NCI-H2081 (cell line): ENCODE measurements at regions not wholly inside any gene's neighbourhood (a gene's known extent, or its start where the extent isn't known, plus 50 kb on each side); places are given as distances from the start of the nearest gene placed in this dataset.

Experiments
- DNase-seq, 2 experiments: peaks; one replicate each; lab custom pipeline; 2025; lab: John Stamatoyannopoulos, UW

DNA sequence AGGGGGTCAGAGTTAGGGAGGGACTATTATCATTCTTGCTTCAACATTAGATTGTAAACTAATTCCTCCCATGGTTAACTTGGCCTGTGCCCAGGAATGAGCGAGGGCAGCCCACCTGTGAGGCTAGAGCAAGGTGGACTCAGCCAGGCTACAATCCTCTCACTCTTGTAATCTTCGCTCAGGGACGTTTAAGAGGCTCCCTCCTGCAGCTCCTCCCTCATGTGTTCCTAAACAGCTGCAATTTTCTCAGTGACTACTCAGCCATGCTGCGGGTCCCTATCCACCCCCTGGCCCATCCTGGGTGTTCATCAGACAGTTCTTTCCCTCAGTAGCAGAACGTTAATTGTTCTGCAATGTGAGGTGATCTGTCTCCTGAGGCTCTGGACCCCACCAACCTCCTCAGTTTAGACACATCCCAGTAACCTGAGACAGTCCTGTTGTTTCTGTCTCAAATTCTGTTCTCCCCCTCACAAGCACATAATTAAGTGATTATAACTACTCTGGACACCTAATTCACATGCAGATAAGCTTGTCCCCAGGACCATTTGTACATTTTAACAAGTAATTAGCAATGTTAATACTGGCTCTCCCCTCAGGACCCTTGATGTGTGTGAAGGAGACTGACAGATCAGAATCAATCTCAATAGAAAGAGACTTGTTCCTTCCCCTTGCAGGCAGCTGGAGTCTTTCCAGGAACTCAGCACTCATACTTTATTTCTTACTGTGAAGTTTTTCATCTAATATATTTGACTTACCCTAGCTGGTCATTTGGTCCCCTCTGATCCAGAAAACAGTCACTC lies 337.2 kb upstream of the B3GAT1 start:
- DNase-seq, result no peak

DNA sequence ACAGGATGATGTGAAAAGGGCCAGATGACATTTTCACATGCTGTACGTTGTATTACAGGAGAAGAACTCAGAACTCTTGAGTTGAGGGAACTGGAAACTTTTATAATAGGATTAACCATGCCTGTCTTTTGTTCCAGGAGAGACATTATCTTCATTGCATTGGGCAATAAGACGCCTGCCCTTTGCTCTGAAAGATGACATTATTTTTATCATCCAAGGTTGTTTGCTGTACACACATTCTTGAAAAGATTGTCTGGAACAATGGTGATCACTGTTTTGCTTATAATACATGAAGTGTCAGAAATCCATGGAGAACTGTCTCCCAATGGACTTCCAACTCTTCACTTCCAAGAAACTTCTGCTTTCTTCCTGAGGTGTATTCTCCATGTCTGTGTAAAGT lies 334.6 kb upstream of the B3GAT1 start:
- DNase-seq, result no peak

DNA sequence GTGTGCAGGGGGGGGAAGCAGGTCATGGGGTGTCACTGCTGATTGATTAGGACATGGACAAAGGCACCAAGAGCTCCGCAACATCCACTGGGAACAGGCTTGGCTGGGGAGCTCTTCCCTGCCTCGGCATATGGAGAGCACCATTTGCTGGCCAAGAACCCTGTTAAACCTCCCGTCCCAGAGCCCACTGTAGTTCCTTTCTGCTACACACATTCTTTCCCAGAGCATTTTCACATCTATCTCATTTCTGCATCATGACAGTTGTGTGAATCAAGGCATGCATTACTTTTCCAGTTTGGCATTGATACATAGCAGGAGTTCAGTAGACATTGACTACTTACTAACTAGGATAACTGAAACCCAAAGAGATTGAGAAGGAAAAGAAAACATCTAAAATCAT lies 333.4 kb upstream of the B3GAT1 start:
- DNase-seq, result no peak

GRCh38 chr11:134743820-134744195 lies 331.8 kb upstream of the B3GAT1 start:
- DNase-seq, result no peak

DNA sequence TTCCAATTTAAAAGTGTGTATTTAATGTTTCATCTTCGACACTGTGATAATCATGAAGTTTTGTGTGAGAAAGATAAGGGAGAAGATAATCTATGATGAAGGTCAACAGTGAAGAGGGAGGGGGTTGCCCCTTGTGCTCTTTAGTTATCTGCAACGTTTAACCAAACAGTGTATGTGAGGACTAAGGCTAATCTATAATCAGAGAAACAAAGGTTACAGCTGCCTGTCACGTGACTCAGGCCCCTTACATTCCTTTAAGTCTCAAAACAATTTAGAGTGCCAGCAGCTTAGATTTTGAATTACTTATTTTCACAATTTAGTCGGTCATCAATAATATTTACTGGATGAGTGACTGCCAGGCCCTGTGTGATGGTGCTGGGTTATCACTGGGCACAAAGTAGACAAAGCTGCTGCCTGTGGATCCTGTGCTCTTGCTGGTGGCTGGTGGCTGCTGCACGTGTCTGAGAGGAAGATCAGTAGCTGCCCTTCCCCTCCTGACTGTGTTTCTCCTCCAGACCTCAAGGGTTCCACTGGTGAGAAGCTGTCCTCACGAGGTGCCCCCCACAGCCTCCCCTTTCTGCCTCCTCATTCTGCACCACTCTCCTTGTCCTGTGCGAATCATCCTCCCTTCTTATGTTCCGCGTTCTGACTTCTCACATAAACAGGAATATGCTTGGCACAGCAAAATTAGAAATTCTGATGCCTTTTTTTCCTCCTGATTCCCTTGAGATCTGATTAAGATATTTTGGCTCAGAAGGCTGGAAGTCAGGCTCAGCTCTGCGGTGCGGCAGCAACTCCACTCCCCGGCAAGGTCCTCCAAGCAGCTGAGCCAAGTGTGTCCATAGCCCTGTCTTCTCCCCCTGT lies 331.1 kb upstream of the B3GAT1 start:
- DNase-seq, result no peak

- DNase-seq, result no peak
Observed at GRCh38 chr11:134742224-134742612, 330.2 kb upstream of the B3GAT1 start.

DNA sequence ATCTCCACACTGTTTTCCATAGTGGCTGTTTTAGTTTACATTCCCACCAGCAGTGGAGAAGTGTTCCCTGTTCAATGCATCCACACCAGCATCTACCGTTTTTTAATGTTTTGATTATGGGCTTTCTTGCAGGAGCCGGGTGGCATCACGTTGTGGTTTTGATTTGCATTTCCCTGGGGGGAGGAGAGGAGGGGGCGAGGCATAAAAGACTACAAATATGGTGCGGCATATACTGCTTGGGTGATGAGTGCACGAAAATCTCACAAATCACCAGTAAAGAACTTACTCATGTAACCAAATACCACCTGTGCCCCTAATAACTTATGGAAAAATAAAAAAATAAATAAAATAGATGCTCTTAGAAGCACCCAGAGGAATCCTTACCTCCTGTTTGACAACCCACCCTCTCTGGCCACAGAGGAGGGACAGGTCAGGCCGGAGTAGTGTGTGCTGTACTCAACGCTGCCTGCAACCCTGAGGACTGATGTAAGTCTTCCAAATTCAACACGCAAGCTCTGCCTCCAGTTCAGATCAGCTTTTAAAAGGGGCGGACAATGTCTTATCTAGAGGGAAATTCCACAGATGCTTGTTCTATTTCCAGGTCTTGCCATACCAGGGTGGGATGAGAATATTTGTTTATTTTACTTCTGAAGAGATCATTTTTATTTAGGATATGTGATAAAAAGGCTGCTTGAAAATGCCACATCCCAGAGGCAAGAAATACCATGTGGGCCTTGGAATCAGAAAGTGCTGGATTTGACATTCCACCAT lies 329.6 kb upstream of the B3GAT1 start:
- no peak for DNase-seq

DNA sequence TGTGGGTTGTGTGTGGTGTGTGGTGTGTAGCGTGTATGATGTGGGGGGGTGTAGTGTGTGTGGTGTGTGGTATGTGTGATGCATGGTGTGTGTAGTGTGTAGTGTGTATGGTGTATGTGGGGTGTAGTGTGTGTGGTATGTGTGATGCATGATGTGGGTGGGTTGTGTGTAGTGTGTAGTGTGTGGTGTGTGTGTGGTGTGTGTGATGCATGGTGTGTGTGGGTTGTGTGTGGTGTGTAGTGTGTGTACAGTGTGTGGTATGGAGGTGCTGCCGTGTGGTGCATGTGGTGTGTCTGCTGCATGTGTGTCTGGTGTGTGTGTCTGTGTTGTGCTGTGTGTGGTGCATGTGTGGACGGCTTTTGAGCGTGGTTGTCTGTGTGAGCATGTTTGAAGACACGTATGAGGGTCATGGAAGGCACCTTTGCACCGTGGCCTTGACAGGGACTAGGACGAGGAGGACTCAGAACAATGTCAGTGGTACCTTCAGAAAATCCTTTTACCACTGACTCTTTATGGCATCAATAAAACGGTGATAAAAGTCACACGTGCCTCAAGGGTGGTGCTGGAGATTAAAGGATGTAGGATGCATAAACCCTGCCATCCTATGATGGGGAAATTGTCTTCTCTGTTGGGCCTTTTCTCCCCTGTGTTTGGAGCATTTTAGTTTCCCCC lies 328.7 kb upstream of the B3GAT1 start:
- DNase-seq, result no peak

DNA sequence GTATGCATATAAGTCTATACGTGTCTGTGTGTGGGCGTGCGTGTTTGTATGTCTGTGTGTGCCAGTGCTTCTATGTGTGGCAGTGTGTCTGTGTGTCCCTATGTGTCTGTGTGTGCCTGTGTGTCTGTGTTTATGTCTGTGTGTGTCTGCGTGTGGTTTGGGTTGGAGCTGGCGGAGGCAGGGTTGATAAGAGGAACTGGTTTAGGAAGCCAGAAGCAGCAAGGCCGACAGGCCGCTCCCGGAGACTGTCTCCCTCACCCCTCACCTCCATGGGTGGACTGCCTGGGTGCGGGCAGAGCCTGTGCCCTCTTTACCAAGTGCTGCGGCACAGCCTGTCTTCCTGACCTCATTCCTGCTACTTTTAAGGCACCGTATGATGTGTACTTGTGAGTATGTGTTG lies 327.1 kb upstream of the B3GAT1 start:
- no peak for DNase-seq

DNA sequence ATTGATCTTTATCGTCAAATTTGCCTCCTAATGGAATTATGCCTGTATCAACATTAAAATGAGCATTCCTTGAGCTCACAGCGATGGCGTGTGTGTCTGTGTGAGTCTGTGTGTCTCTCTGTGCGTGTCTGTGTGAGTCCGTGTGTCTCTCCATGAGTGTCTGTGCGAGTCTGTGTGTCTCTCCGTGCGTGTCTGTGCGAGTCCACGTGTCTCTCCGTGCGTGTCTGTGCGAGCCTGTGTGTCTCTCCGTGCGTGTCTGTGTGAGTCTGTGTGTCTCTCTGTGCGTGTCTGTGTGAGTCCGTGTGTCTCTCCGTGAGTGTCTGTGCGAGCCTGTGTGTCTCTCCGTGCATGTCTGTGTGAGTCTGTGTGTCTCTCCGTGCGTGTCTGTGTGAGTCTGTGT lies 326.5 kb upstream of the B3GAT1 start:
- no peak for DNase-seq

- DNase-seq, result no peak
Observed at GRCh38 chr11:134737563-134738510, 325.8 kb upstream of the B3GAT1 start.

GRCh38 chr11:134736251-134736947 lies 324.4 kb upstream of the B3GAT1 start:
- no peak for DNase-seq

DNA sequence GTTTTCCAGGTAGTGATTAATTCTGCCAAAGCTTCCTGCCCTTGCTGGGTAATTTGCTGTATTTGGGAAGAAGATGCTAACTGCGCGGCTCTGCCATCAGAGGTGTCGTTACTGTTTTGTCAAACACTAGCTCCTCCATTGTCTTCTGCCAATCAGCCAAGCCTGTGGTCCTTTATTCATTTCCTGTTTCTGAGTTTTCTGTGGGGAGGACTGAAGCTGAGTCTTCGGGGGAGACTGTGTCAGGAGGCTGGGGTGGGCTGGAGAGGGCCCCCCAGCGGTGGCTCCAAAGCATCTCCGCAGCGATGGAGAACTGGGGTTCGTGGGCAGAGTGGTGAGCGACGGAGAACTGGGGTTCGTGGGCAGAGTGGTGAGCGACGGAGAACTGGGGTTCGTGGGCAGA lies 322.9 kb upstream of the B3GAT1 start:
- DNase-seq, result no peak

GRCh38 chr11:134734141-134734845 lies 322.3 kb upstream of the B3GAT1 start:
- DNase-seq, result no peak

- no peak for DNase-seq
Observed at GRCh38 chr11:134733646-134734045, 321.6 kb upstream of the B3GAT1 start.

DNA sequence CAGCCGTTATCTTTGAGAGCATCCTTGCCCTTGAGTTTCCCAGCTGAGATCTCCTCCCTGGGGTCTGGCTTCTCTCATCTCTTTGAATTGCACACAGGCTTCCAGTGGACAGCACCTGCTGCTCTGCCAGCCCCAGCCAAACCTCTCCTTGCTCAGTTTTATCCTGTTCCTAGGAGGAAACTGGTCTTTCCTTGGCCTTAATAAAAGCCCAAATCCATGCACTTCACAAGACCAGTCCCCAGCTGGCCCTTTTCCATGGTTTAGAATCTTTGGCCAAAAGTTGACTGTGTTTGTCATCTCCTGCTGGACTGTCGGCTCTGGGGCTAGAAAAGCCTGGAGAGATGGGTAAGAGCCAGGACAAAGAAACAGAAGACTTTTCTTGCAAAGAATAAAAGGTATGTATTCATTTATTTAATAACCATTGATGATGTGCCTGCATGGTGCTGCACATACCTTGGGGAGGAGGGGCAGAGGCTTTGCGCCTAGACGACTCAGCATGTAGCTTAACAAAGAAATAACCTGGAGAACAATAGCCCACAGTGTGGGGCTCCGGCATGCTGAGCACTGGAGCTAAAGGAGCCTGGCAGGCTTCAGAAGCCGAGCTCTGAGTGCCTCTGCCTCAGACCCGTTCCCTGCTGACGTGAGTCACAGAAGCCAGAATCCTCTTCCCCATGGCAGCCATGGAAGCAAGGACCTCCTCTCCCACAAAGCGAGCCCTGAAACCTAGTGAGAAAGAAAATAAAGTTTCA lies 319.3 kb upstream of the B3GAT1 start:
- no peak for DNase-seq

DNA sequence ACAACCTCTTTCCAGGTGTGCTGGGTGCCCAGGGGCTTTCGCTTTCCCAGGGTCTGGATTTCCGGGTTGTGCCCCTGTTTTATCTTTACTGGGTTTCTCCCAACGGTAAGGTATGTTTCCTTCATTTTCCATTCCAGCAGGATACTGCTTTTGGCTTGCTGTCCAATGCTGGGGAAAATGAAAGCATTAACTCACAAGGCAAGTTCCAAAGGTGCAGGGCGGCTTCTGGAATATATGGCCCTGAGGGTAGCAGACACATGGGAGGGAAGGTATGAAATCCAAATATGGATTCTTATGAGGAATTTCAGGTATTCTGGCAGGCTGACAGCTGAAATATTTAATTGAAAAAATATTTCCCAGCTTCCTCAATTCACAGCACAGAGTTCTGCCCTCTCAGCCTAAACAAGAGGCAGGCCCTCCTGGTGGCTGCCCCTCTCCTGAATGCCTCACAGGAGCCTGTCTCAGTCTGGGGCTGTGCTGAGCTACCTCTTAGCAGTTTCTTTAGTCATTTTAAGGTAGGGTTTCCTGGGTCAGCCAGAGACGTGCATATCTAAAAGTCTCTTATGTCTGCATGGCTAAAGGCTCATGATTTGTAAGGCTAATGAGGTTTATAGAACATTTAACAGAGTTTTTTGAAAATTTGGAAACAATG lies 318.6 kb upstream of the B3GAT1 start:
- DNase-seq, result no peak

DNA sequence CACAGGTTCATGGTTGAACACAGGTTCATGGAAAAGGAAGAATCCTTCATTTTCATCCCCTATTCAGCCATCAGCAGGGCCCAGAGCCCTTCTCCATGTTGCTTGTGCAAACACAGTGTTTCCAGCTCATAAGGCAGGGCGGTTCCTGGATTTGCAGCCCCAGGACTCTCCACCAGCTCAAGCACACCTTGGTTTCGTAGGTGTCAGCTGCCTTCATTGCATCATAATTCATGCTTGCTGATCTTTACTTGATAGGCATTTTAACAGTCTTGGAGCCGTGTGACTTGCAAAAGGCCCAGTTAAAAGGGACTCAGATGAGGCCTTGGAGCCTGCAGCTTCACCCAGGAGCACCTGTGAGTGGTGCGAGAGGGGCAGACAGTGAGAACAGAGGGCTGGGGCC lies 318.1 kb upstream of the B3GAT1 start:
- no peak for DNase-seq
